OCI-LY3 (cell line): ENCODE measurements at regions not wholly inside any gene's neighbourhood (a gene's known extent, or its start where the extent isn't known, plus 50 kb on each side); places are given as distances from the start of the nearest gene placed in this dataset.

Experiments used
- CTCF ChIP-seq: fragments of 200-600, 300-600 bp; sonication (generic); IDR thresholded peaks from 2 replicates; pipeline ENCODE4 v1.5.1; 2014; ENCODE audit warnings: antibody characterized with exemption, low read length, low read depth
- EZH2phosphoT487 ChIP-seq: fragments of 200-600 bp; shearing (Covaris generic); IDR thresholded peaks from 2 replicates; pipeline ENCODE4 v1.6.1; 2018; ENCODE audit warnings: antibody characterized with exemption, mixed run types, low read depth

- no peak for TF ChIP-seq CTCF
- no peak for TF ChIP-seq EZH2phosphoT487
These were observed 1448.9 kb downstream of the NLGN4Y start for GRCh38 chrY:15973200-15973599.
